ENCODE measurements at regions not wholly inside any gene's neighbourhood (a gene's known extent, or its start where the extent isn't known, plus 50 kb on each side); places are given as distances from the start of the nearest gene placed in this dataset.
"Not testable (repeated sequence)": the region's sequence is repeated elsewhere in the genome, so short reads cannot be mapped to it uniquely, and the experiment has no call there.

GRCh38 chrY:11151724-11152123 lies 1549.3 kb upstream of the USP9Y start:
- TF ChIP-seq POLR2A (IDR thresholded peaks at IDR 0.05); CTCF (IDR thresholded peaks at IDR 0.05 in 8 of 11, conservative IDR thresholded peaks at IDR 0.05 in 3 of 11); POLR2AphosphoS5 (IDR thresholded peaks at IDR 0.05): not testable (repeated sequence)

Data from spleen (tissue), 7 donors.